H1 (cell line): ENCODE measurements at regions not wholly inside any gene's neighbourhood (a gene's known extent, or its start where the extent isn't known, plus 50 kb on each side); places are given as distances from the start of the nearest gene placed in this dataset.

ENCODE experiments used
- CTCF ChIA-PET: fragments of 300-600 bp; sonication (Branson Sonifier 250); formaldehyde crosslinking; loops from one replicate; lab custom pipeline; 2021; ENCODE audit not compliant: partially characterized antibody; lab: Charles Lee
- POLR2A ChIA-PET: fragments of 300-600 bp; sonication (Branson Sonifier 250); formaldehyde crosslinking; loops from one replicate; lab custom pipeline; 2021; ENCODE audit warnings: inconsistent platforms; ENCODE audit not compliant: partially characterized antibody; lab: Charles Lee
- DNase-seq, 2 experiments: peaks; one replicate each; pipeline versions ENCODE4 v3.0.0 to v3.0.0-alpha.2; 2010 to 2022; ENCODE audit warnings: low spot score in 2 of 2, low read depth in 1 of 2, mixed read lengths in 1 of 2
- FAIRE-seq: peaks from 2 replicates; lab custom pipeline; 2011; peaks lifted over from hg19 to GRCh38; lab: Jason Lieb, UNC
- H2AFZ ChIP-seq: 2 replicates; pipeline ENCODE4 v1.8.1; 2012; ENCODE audit warnings: low read length, inconsistent platforms
- H2AK5ac ChIP-seq: 2 replicates; pipeline ENCODE4 v1.6.1; 2013; ENCODE audit warnings: low read depth, low read length
- H2BK120ac ChIP-seq: replicated peaks from 2 replicates; pipeline ENCODE3; 2013; ENCODE audit warnings: low read depth, low read length, inconsistent platforms
- H2BK12ac ChIP-seq: 2 replicates; pipeline ENCODE4 v1.6.1; 2013; ENCODE audit warnings: low read depth, low read length
- H2BK15ac ChIP-seq: 2 replicates; pipeline ENCODE4 v1.6.1; 2013; ENCODE audit warnings: low read length
- H2BK20ac ChIP-seq: 2 replicates; pipeline ENCODE4 v1.6.1; 2013; ENCODE audit warnings: low read length
- H2BK5ac ChIP-seq: 2 replicates; pipeline ENCODE4 v1.6.1; 2013; ENCODE audit warnings: low read depth, low read length
- H3K14ac ChIP-seq: 2 replicates; pipeline ENCODE4 v1.6.1; 2013; ENCODE audit warnings: inconsistent platforms; ENCODE audit not compliant: insufficient read length
- H3K18ac ChIP-seq: 2 replicates; pipeline ENCODE4 v1.6.1; 2013; ENCODE audit warnings: low read length; ENCODE audit errors: extremely low read depth
- H3K23ac ChIP-seq: 2 replicates; pipeline ENCODE4 v1.6.1; 2013; ENCODE audit warnings: inconsistent platforms; ENCODE audit not compliant: insufficient read length
- H3K23me2 ChIP-seq: 2 replicates; pipeline ENCODE4 v1.6.1; 2013; ENCODE audit warnings: low read depth, low read length
- H3K27ac ChIP-seq: 2 replicates; pipeline ENCODE4 v1.6.1; 2011; ENCODE audit warnings: low read depth, low read length, inconsistent platforms
- H3K27me3 ChIP-seq, 4 experiments: replicated peaks in 1 of 4; 1 replicate in 1 of 4; 2 replicates in 3 of 4; pipeline versions ENCODE4 v1.6.1 to v1.8.1; 2011 to 2013; ENCODE audit warnings: low read length in 3 of 4, mild to moderate bottlenecking in 3 of 4, inconsistent platforms in 2 of 4, mixed read lengths in 2 of 4, moderate library complexity in 1 of 4; ENCODE audit not compliant: control insufficient read depth in 3 of 4, insufficient read depth in 3 of 4; ENCODE audit errors: extremely low read depth in 1 of 4
- H3K36me3 ChIP-seq, 4 experiments: 2 replicates each; pipeline versions ENCODE4 v1.6.1 to v1.8.1; 2011 to 2013; ENCODE audit warnings: mild to moderate bottlenecking in 4 of 4, low read length in 3 of 4, moderate library complexity in 2 of 4, control low read depth in 1 of 4, inconsistent platforms in 1 of 4; ENCODE audit not compliant: insufficient read depth in 4 of 4, control insufficient read depth in 2 of 4
- H3K4ac ChIP-seq: replicated peaks from 2 replicates; pipeline ENCODE3; 2013; ENCODE audit warnings: low read length, low read depth, mixed read lengths, inconsistent platforms; ENCODE audit not compliant: insufficient read length
- H3K4me1 ChIP-seq, 4 experiments: replicated peaks in 1 of 4; 1 replicate in 1 of 4; 2 replicates in 3 of 4; pipeline versions ENCODE4 v1.6.1 to v1.8.1; 2011 to 2013; ENCODE audit warnings: low read length in 3 of 4, inconsistent platforms in 2 of 4, mixed read lengths in 1 of 4; ENCODE audit not compliant: insufficient read depth in 4 of 4, control insufficient read depth in 3 of 4
- H3K4me2 ChIP-seq, 2 experiments: 2 replicates each; pipeline versions ENCODE4 v1.6.1 to v1.8.1; 2011 to 2013; ENCODE audit warnings: low read depth in 2 of 2, low read length in 2 of 2, control low read depth in 1 of 2, inconsistent platforms in 1 of 2, mild to moderate bottlenecking in 1 of 2; ENCODE audit not compliant: insufficient read depth in 1 of 2
- H3K4me3 ChIP-seq, 4 experiments: fragments of 200-600, 300-600 bp in 1 of 4; sonication (generic), shearing (Covaris generic), sonication (Bioruptor Twin) in 1 of 4; 2 replicates each; pipeline versions ENCODE4 v1.5.1 to v1.8.1; 2011 to 2016; ENCODE audit warnings: low read length in 4 of 4, low read depth in 3 of 4, control low read depth in 2 of 4, inconsistent platforms in 2 of 4, mild to moderate bottlenecking in 2 of 4, mixed read lengths in 1 of 4, moderate library complexity in 1 of 4; ENCODE audit not compliant: insufficient read depth in 2 of 4; ENCODE audit errors: extremely low read depth in 1 of 4
- H3K56ac ChIP-seq: replicated peaks from 2 replicates; pipeline ENCODE3; 2013; ENCODE audit warnings: low read depth, mild to moderate bottlenecking, mixed read lengths, low read length, inconsistent platforms; ENCODE audit not compliant: insufficient read length
- H3K79me1 ChIP-seq: 2 replicates; pipeline ENCODE4 v1.6.1; 2013; ENCODE audit warnings: low read depth, low read length, control low read depth
- H3K79me2 ChIP-seq, 2 experiments: 2 replicates each; pipeline versions ENCODE4 v1.6.1 to v1.8.1; 2012 to 2013; ENCODE audit warnings: low read length in 2 of 2, mild to moderate bottlenecking in 2 of 2, inconsistent platforms in 1 of 2; ENCODE audit not compliant: insufficient read depth in 2 of 2, control insufficient read depth in 1 of 2
- H3K9ac ChIP-seq, 4 experiments: replicated peaks in 1 of 4; 1 replicate in 1 of 4; 2 replicates in 3 of 4; pipeline versions ENCODE4 v1.6.1 to v1.8.1; 2011 to 2013; ENCODE audit warnings: low read depth in 3 of 4, low read length in 3 of 4, control low read depth in 2 of 4, mild to moderate bottlenecking in 2 of 4, moderate library complexity in 2 of 4, inconsistent platforms in 1 of 4; ENCODE audit errors: extremely low read depth in 1 of 4
- H3K9me3 ChIP-seq, 2 experiments: 2 replicates each; pipeline versions ENCODE4 v1.6.1 to v1.8.1; 2012 to 2013; ENCODE audit warnings: mild to moderate bottlenecking in 2 of 2, moderate library complexity in 2 of 2, control low read depth in 1 of 2, inconsistent platforms in 1 of 2, low read depth in 1 of 2, low read length in 1 of 2, mixed read lengths in 1 of 2; ENCODE audit not compliant: insufficient read depth in 2 of 2
- H4K20me1 ChIP-seq, 2 experiments: replicated peaks in 1 of 2; 2 replicates each; pipeline versions ENCODE3 to v1.8.1; 2011 to 2013; ENCODE audit warnings: inconsistent platforms in 2 of 2, low read length in 2 of 2, mild to moderate bottlenecking in 1 of 2; ENCODE audit not compliant: insufficient read depth in 2 of 2, control insufficient read depth in 1 of 2
- H4K5ac ChIP-seq: 2 replicates; pipeline ENCODE4 v1.6.1; 2013; ENCODE audit warnings: low read length, low read depth, mixed read lengths, inconsistent platforms; ENCODE audit not compliant: insufficient read length
- H4K8ac ChIP-seq: 2 replicates; pipeline ENCODE4 v1.8.0; 2013; ENCODE audit warnings: mild to moderate bottlenecking, moderate library complexity, low read length, inconsistent platforms; ENCODE audit not compliant: insufficient read depth; ENCODE audit errors: extremely low read depth
- H4K91ac ChIP-seq: replicated peaks from 2 replicates; pipeline ENCODE3; 2013; ENCODE audit warnings: low read length, mixed read lengths, inconsistent platforms; ENCODE audit not compliant: insufficient read length
- ASH2L ChIP-seq: fragments of 200-600, 300-600 bp; sonication (generic); IDR thresholded peaks from one replicate; pipeline ENCODE4 v1.7.1; 2017; ENCODE audit warnings: low read length
- BACH1 ChIP-seq: IDR thresholded peaks from 2 replicates; pipeline ENCODE4 v1.6.1; 2012; ENCODE audit warnings: low read length, improper control_type of control experiment
- E2F6 ChIP-seq: IDR thresholded peaks from 2 replicates; pipeline ENCODE4 v1.6.1; 2012; ENCODE audit warnings: inconsistent platforms
- NANOG ChIP-seq: IDR thresholded peaks from 2 replicates; pipeline ENCODE4 v1.6.1; 2011; ENCODE audit warnings: low read length, low read depth, mild to moderate bottlenecking, inconsistent platforms; ENCODE audit not compliant: insufficient read depth, poor library complexity, severe bottlenecking
- RBBP5 ChIP-seq: IDR thresholded peaks from 2 replicates; pipeline ENCODE4 v1.7.1; 2012; ENCODE audit warnings: low read depth, mild to moderate bottlenecking, inconsistent platforms, low read length, moderate library complexity, borderline replicate concordance
- RNF2 ChIP-seq: fragments of 200-900, 300-1000 bp; sonication (generic); IDR thresholded peaks from 2 replicates; pipeline ENCODE4 v1.7.1; 2016; ENCODE audit warnings: borderline replicate concordance, low read depth, mild to moderate bottlenecking, antibody characterized with exemption, low read length; ENCODE audit not compliant: poor library complexity, severe bottlenecking; ENCODE audit errors: missing control alignments
- RXRA ChIP-seq: IDR thresholded peaks from 2 replicates; pipeline ENCODE4 v1.6.1; 2011; ENCODE audit warnings: low read depth, mild to moderate bottlenecking, low read length, moderate library complexity; ENCODE audit not compliant: insufficient read depth
- SAP30 ChIP-seq: fragments of 300-600 bp; sonication (generic); IDR thresholded peaks from 2 replicates; pipeline ENCODE4 v1.7.1; 2012; ENCODE audit warnings: low read length, moderate library complexity, mild to moderate bottlenecking, inconsistent platforms; ENCODE audit not compliant: insufficient read depth, insufficient replicate concordance
- SP2 ChIP-seq: IDR thresholded peaks from 2 replicates; pipeline ENCODE4 v1.6.1; 2012; ENCODE audit warnings: mild to moderate bottlenecking, low read length, inconsistent platforms
- SUZ12 ChIP-seq: fragments of 200-600 bp; sonication (generic); IDR thresholded peaks from 2 replicates; pipeline ENCODE4 v1.6.1; 2012; ENCODE audit warnings: mild to moderate bottlenecking, inconsistent platforms, low read length, moderate library complexity, mixed read lengths
- TAF1 ChIP-seq: IDR thresholded peaks from 2 replicates; pipeline ENCODE4 v1.6.1; 2011; ENCODE audit warnings: mild to moderate bottlenecking, low read depth, low read length
- TAF7 ChIP-seq: optimal IDR thresholded peaks from 2 replicates; pipeline ENCODE3; 2011; ENCODE audit warnings: low read depth, mild to moderate bottlenecking, inconsistent platforms, low read length, moderate library complexity, borderline replicate concordance
- TBP ChIP-seq: IDR thresholded peaks from 2 replicates; pipeline ENCODE4 v1.6.1; 2011; ENCODE audit warnings: low read depth, low read length, improper control_type of control experiment
- WGBS, 2 experiments: shearing (Covaris generic) in 1 of 2; methylation state at CpG; one replicate each; pipeline versions ENCODE4 v1.1.6 to v1.1.7; 2013 to 2015; ENCODE audit warnings: low lambda C conversion rate in 2 of 2, mixed read lengths in 2 of 2, inconsistent platforms in 1 of 2, low coverage in 1 of 2, missing lambda C conversion rate in 1 of 2; ENCODE audit not compliant: insufficient replicate concordance in 2 of 2, insufficient coverage in 1 of 2, insufficient read length in 1 of 2; ENCODE audit errors: extremely low coverage in 1 of 2, missing lambda C conversion rate in 1 of 2; 5-methylcytosine and 5-hydroxymethylcytosine counted together

DNA sequence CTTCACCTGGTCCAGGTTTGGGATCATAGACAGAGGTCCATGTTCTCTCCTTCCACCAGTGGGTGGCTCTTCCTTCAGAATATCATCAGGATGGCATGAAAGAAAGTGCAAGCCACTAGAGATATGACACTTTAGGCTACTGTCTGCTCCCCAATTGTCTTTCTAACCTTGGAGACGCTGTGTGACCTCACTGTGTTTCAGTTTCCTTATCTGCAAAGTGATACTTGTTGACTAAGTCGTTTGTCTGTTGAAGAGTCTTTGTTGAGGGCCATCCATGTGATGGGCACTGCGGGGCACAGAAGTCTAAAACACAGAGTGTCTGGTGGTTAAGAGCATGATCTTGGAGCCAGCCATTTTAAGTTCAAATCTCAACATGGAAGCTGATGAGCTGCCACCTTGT is 259.9 kb upstream of the THSD7B start:
- ChIA-PET POLR2A (no interaction called here), CTCF (no interaction called here)
- H3K79me2 ChIP-seq = no peaks in the 10 kb centered on the region
- H2BK5ac ChIP-seq = no peak overlapping the region
- H4K91ac ChIP-seq = no peak overlapping the region
- no peak overlapping the region for H3K23ac ChIP-seq
- H4K5ac ChIP-seq = no peak overlapping the region
- peaks cover 0 to 3% (median 1%) of the 10 kb centered on the region in 4 experiments; a peak in 4 of 7 replicates for H3K4me1 ChIP-seq
- no peaks in the 10 kb centered on the region for H3K79me1 ChIP-seq
- no peak overlapping the region for H3K14ac ChIP-seq
- 80% methylated on average over 3 of the region's 3 CpGs; no CpG with 5 or more reads in 1 of the 2 experiments for WGBS, 2 experiments
- H3K27me3 ChIP-seq = peaks cover 16 to 41% (median 32%) of the 10 kb centered on the region in 4 experiments
- H3K9ac ChIP-seq = no peak overlapping the region
- no peaks in the 10 kb centered on the region for H3K36me3 ChIP-seq
- H3K4me3 ChIP-seq = no peak overlapping the region
- H2AFZ ChIP-seq = no peak overlapping the region
- no peak overlapping the region for H4K8ac ChIP-seq
- H3K18ac ChIP-seq = no peak overlapping the region
- H3K27ac ChIP-seq = no peak overlapping the region
- H3K4ac ChIP-seq = no peak overlapping the region
- no peak for FAIRE-seq
- H3K4me2 ChIP-seq = no peak overlapping the region
- H2AK5ac ChIP-seq = no peak overlapping the region
- peaks cover 2 to 3% of the 10 kb centered on the region in 2 experiments for H4K20me1 ChIP-seq
- H2BK120ac ChIP-seq = no peak overlapping the region
- DNase-seq = no peak
- no peak overlapping the region for H3K56ac ChIP-seq
- H2BK15ac ChIP-seq = no peak overlapping the region
- H2BK12ac ChIP-seq = no peak overlapping the region
- no peaks in the 10 kb centered on the region for H3K23me2 ChIP-seq
- H3K9me3 ChIP-seq = no peaks in the 10 kb centered on the region
- no peak overlapping the region for H2BK20ac ChIP-seq
- TF ChIP-seq RXRA = no peak
- no peak for TF ChIP-seq BACH1
- TF ChIP-seq SAP30 = no peak
- no peak for TF ChIP-seq NANOG
- no peak for TF ChIP-seq SUZ12
- no peak for TF ChIP-seq TAF1
- TF ChIP-seq RBBP5 = no peak
- TF ChIP-seq SP2 = no peak
- no peak for TF ChIP-seq ASH2L
- no peak for TF ChIP-seq TAF7
- TF ChIP-seq TBP = no peak
- TF ChIP-seq RNF2 = no peak
- no peak for TF ChIP-seq E2F6
